IPS-18c (cell line): ENCODE measurements at regions not wholly inside any gene's neighbourhood (a gene's known extent, or its start where the extent isn't known, plus 50 kb on each side); places are given as distances from the start of the nearest gene placed in this dataset.
A peak's percentile ranks its signal among the peaks of the same experiment; 100 is the strongest.

Source experiments
- H3K4me3 ChIP-seq: 2 replicates; pipeline ENCODE4 v1.7.0; 2013; ENCODE audit warnings: low read depth, mild to moderate bottlenecking, low read length, moderate library complexity; ENCODE audit not compliant: insufficient read depth
- H3K9me3 ChIP-seq: one replicate; pipeline ENCODE4 v1.6.1; 2013; ENCODE audit warnings: mild to moderate bottlenecking, low read length, moderate library complexity; ENCODE audit not compliant: control insufficient read depth, insufficient read depth

DNA sequence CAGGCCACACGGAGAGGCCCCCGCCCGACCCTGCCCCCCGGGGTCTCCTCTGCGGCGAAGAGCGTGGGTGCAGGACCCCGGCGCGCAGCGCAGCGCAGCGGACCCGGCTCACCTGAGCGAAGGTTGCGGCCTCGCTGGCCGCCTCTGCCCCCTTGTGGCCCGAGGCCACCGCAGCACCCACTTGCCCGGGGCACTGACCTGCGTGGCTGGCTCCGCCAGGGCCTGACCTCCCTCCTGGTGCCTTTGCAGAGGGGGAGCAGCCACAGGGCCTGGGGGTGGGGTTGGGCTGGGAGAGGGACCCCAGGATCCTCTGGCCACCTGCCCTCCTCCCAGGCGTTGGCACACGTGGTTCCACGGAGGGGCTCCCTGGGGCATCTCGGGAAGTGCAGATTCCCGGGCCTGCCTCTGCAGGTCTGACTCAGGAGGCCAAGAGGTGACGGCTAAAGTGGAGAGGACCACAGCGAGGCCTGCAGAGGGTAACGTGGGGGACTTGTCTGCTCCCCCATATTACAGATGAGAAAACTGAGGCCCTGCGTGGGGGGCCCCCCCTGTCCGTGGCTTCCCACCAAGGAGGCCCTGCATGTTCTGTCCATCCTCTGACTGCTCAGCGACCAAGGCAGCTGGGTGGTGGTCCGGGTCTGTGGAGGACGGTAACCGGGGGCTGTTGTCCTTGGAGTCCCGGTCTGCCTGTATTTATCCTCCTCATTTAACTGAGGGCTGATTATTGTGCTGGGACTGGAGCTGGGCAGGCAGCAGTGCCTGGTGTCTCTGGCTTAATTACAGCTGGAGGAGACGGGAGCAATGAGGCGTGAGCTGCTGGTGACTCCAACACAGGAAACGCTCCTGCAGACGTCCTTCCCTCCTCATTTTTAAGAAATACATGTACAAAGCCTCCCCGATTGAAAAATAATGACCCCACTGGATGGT lies 67.9 kb upstream of the BEGAIN start:
- Histone ChIP-seq H3K4me3 (peak overlapping the region; percentile 38; the same call in 1 of the 2 replicates), H3K9me3 (peaks cover 3% of the 10 kb centered on the region)

DNA sequence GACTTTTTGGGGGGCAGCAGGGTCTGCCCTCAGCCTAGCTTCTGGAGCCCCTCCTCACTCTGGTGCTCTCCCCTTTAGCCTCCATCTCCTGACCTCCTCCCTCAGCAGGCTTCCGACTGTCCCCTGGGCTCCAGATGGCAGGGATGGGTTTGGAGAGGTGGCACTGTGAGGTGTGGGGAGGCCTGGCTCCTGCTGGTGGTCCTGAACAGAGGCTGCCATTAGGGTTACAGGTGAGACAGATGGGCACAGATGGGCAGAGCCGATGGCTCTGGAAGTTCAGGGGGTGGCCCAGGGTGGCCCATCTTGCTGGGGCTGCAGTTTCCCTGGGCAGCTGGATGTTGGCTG lies 68.5 kb upstream of the BEGAIN start:
- peaks cover 3% of the 10 kb centered on the region for H3K9me3 ChIP-seq
- H3K4me3 ChIP-seq, result no peak overlapping the region

DNA sequence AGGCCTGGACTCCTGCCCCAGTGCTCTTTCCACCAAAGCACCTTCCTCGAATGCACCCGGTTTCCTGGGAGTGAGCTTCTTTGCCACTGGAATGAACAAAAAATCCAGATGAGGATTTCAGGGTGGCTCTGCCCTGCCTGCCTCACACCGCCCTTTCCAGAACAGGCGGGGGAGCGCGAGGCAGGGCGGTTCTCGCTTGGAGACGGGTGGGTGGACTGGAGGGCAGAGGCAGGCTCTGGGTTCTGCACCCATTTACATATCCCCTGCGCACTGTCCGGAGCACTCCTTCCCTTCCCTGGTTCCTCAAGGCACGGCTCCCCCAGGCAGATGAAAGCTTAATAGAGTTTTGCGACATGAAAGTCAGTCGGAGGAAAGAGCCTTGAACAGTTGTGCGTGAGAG lies 69.7 kb upstream of the DLK1 start:
- Histone ChIP-seq H3K9me3 (peaks cover 3% of the 10 kb centered on the region), H3K4me3 (no peak overlapping the region)

DNA sequence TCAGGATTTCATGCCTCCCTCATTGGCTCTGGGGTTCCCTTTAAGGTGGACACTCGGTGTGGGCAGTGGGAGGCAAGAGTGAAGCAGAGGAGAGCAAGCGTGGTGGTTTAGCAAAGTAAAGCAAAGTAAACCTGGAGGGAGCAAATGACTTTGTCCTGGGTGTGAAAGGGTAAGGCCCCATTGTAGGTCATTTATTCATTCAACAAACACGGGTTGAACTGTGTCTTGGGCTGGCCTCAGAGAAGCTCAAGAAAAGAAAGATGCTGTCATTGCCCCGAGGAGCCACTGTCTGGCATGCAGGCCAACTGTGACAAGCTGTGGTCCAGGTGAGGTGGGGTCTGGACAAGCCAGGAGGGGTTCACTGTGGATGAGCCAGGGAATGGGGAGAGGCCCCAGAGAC lies 68.9 kb upstream of the DLK1 start:
- Histone ChIP-seq H3K4me3 (no peak overlapping the region), H3K9me3 (peaks cover 3% of the 10 kb centered on the region)

DNA sequence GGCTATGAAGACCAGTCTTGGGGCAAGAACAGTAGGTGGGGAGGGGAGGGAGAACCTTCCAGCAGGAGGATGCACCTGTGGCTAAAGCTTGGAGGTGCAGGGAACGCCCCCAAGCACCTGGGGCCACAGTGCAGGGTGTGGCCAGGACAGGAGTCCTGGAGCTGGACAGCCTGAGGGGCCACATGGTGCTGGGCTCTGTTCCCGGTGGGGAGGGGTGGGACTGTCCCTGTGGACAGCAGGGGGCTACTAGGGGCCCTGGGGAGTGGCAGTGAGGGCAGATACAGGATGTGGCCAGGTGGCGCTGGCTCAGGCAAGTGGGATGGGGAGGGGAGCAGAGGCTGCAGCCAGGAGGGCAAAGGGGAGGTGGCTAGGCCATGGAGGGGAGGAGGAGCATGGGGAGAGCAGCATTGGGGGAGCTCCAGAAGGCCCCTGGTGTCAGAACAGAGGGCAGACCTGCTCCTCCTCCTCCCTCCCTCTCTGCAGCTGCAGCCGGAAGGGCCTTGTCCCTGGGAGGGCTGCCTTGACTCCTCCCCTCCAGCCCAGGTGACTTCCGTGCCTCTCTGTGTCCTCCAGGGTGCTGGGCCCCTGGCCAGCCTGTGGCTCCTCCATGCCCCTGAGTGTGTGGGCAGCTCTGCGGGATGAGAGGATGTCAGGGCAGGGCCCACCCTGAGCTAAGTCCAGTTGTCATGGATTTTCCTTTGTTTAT lies 68.4 kb upstream of the DLK1 start:
- H3K9me3 ChIP-seq, result peaks cover 3% of the 10 kb centered on the region
- H3K4me3 ChIP-seq, result no peak overlapping the region

DNA sequence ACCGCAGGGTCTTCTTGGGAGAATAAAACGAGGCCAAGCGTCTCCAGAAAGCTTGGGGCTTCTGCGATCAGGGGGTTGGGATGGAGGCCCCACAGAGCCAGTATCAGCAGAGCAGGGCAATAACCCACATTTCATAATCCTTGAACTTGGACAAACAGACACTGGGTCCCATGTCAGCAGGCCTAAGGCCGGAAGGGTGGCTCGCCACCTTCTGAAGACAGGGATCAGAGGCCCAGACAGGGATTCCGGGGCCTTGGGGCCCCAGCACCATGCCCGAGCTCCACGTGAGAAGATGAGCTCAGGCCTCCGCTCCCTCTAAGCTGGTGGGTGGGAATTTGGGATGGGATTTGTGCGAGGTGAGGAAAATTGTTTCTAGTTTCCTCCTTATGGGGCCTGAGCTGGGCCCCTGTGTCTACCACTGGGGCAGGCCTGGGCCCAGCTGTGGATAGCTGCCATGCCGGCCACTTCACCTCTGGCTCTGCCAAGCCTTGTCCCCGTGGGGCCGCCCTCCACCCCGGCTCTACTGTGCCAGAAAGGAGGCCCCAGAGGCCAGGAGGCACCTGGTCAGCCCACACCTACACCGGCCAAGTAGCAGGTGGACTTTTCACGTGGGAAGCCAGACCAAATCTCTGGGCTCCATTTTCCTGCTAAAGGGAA lies 67.2 kb upstream of the DLK1 start:
- Histone ChIP-seq H3K4me3 (no peak overlapping the region), H3K9me3 (no peaks in the 10 kb centered on the region)

DNA sequence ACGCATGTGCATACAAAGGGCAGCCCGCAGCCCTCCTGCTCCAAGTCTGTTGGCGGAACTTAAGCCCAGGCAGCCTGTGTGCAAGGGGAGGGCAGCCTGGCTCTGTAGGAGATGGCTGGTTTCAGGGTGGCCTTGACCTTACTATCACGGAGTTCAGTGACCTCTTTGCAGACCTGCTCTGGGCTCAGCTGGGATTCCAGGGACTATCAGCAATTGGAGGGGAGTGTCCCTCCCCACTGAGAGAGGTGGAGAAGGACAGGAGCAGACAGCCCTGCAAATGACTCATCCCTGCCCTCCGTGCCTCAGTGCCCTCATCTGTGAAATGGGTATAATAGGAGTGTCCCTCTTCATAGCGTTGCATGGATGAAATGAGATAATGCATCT lies 66.2 kb upstream of the DLK1 start:
- H3K4me3 ChIP-seq, result no peak overlapping the region
- H3K9me3 ChIP-seq, result no peaks in the 10 kb centered on the region

DNA sequence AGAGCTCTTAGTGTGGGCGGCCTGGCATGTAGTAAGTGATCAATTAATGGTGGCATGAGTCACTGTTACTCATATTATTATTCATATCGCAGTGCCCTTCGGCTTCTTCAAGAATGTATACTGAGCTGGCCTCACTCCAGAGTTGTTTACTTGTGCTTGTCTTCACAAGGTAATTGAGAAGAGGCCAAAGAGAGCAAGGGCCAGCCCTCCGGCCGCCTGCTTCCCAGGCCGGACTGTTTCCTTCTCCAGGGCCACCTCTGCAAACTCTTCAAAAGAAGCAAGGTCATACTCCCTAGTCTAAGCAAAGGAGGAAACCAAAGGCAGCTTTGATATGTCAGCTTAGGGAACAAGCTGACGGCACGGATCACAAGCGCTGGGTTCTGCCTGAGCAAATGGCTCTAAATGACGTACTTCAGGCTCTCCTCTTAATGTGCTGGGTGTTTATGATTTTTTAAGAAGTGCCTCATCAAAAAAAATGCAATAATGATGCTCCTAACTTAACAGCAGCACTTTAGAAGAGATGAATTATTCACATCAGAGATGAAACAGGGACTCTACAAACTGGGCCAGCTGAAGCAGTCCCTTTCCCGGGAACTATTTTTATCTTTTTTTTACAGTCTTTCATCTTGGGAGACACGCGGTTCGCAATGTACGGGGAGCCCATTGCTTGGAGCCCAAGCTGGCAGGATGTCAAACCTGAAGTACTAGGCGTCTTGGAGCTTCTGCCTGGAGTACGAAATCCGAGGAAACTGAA lies 65.6 kb upstream of the DLK1 start:
- no peak overlapping the region for H3K4me3 ChIP-seq
- no peaks in the 10 kb centered on the region for H3K9me3 ChIP-seq

DNA sequence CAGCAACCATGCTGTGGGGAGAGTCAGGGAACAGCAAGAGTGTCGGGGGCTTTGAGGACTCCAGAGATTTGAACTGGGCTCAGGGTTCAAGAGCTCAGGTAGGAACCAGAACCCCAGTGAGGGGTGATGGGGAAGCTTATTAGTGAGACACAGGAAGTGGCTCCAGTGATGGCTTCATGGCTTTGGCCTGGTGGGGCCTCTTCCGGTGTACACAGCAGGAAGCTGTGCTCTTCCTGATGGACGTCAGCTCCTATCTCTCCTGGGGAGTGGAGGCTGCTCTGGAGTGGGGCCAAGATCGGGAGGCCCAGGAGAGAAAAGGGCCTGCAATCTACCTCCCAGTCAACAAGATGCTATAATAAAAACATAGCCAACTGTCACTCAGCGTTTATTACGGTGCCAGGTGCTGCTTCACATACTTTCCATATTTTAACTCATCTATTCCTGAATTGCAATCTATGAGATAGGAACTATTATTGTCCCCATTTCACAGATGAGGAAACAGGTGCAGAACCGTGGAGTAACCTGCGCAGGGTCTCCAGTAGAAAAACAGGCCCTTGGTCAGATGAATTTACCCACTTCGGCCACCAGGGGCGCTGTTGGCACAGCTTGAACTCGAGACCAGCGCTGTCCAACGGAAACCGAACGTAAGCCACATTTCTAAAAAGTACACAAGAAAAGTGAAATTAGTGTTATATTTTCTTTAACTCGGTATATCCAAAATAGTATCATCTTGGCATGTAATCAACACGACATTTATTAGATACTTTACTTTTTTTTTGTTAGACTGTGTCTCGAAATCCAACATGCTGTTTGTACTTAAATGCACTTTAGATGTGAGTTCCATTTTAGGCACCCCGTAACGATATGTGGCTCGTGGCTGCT lies 63.6 kb upstream of the DLK1 start:
- Histone ChIP-seq H3K9me3 (no peaks in the 10 kb centered on the region), H3K4me3 (no peak overlapping the region)

DNA sequence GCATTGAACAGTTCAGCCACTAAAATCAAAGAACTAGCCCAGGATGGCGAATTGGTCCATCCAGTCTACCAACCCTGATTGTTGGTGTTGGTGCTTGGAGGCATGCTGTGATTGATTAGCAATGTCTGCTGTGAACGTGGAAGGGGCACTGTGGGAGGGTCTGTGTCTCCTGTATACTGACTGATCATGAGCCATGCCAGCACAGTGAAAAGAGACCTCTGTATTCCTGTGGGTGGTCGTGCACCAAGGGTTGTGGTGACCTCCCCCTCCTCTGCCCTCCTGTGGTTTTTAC lies 63.0 kb upstream of the DLK1 start:
- H3K4me3 ChIP-seq, result no peak overlapping the region
- no peaks in the 10 kb centered on the region for H3K9me3 ChIP-seq

DNA sequence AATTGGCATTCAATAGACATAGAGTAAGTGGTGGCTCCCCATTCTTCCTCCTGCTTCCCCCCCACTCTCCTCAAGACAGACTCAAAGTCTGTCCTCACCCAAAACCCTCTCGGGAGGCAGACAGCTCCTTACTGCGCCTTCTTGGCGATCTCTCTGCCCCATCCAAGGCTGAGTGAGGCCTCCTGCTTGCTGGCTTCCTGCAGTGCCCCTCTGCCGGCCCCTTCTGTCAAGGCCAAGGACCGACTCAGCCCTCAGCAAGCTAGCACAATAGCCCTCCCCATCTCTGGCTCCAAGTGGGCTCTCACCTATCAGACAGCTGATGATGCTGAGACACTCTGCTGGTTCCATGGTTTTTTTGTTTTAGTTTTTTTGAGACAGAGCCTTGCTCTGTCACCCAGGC lies 62.5 kb upstream of the DLK1 start:
- H3K4me3 ChIP-seq, result no peak overlapping the region
- H3K9me3 ChIP-seq, result no peaks in the 10 kb centered on the region

DNA sequence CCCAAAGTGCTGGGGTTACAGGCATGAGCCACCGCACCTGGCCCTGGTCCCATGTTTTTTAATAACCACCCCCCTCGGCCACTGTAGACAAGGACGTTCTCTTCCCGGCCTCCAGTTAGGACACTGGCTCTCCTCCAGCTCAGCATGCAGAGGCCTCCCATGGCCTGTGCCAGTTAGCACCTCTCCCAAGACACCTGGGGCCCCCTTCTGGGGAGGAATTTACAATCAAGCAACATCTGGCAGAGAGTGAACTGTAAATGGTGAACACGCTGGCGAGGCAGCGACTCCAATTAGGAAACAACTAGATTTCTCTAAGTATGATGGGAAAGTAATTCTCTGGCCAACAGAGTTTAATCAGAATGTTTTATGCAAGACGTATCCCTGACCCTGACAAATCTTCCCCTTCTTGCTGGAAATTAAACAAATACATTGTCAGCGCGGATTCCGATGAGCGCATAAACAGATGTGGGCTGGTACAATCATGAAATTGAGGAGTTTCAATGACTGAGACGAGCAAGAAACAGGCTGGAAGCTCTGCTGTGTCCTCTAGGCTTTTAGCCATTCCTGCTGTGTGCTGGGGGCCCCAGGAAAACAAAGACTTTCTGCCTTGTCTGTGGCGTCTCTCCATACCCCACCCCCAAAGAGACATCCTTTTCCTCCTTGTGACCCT lies 61.7 kb upstream of the DLK1 start:
- Histone ChIP-seq H3K9me3 (no peaks in the 10 kb centered on the region), H3K4me3 (no peak overlapping the region)

DNA sequence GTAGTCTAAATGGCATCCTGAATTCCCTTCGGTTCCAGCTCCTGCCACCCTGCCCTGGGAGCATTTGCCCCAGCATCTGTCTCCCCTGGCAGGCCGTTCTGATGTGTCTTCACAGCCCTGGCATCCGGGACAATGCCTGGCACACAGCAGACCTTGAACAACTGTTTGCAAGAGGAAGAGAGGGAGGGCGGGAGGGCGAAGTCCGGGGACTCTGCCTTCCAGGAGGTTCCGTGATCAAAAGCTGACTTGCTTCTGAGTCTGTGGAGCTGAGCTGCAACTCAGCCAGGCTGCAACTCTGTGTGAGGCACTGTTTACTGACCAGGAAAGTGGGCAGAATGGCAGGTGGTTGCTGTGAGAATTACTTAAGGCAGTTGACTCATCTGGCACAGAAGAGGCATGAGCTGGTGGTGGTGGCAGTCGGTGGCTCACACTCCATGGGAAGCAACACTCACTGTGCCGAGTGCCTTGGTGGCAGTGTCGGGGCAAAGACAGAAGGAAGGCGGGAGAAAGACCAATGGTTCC lies 61.1 kb upstream of the DLK1 start:
- Histone ChIP-seq H3K4me3 (no peak overlapping the region), H3K9me3 (no peaks in the 10 kb centered on the region)

DNA sequence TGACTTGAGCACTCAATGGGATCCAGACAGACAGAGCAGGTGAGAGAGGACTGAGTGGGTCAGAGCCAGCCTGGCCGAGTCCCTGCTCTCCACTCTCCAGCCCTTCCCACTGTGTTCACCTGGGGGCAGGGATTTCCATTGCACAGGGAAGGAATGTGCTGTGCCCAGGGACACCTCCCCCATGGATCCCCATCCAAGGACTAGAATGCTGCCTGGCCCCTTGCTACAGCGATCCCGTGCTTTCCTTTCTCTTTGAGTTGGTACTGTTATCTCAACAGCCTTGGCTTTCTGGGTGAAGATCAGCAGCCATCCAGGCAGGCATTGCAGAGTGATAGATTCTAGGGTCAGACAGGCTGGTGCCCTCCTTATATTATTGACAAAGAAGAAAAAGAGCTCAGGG lies 60.3 kb upstream of the DLK1 start:
- Histone ChIP-seq H3K4me3 (no peak overlapping the region), H3K9me3 (no peaks in the 10 kb centered on the region)

DNA sequence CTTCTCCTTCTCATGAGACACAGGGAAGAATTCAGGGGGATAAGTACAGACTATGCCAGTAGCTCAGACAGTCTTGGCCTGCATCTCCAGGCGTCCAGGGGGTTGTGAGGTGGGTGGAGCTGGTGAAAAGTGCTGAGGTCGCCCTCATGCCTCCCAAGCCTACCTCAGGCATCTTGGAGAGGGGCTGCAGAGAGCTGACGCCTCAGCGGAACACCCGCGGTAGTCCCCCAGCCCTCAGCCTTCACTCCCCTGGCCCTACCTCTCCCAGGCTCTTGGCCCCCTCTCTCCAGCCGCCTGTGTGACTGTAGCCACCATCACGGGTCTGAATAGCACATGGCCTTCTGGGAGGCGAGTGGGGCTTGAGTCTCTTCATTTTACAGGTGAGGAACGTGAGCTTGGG lies 59.8 kb upstream of the DLK1 start:
- H3K9me3 ChIP-seq, result no peaks in the 10 kb centered on the region
- no peak overlapping the region for H3K4me3 ChIP-seq

DNA sequence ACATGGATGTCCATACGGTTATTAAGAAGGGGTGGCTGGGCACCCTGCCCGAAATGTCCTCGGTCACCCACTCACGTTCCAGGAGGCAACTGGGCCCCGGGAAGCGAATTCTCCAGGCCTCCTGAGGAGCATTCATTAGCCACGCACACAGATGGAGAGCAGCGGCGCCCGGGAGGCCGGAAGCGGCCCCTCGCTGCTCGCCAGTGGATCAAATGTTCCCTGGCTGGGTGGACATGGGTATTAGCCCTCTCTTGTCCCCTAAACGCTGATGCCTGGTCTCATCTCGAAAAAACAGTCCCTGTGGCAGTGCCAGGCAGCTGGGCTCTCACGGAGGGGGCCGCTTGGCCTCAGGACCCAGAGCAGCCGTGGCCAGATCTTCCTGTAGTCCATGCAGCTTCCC lies 59.0 kb upstream of the DLK1 start:
- Histone ChIP-seq H3K4me3 (no peak overlapping the region), H3K9me3 (no peaks in the 10 kb centered on the region)
